H9 (cell line): ENCODE measurements at regions not wholly inside any gene's neighbourhood (a gene's known extent, or its start where the extent isn't known, plus 50 kb on each side); places are given as distances from the start of the nearest gene placed in this dataset.
A peak's percentile ranks its signal among the peaks of the same experiment; 100 is the strongest.

Experiments
- DNase-seq: peaks from one replicate; pipeline ENCODE4 v3.0.0-alpha.2; 2017
- H2AFZ ChIP-seq: one replicate; pipeline ENCODE4 v1.6.1; 2013; ENCODE audit warnings: mild to moderate bottlenecking, low read length, control low read depth, moderate library complexity
- H2AK5ac ChIP-seq: 2 replicates; pipeline ENCODE4 v1.6.1; 2013; ENCODE audit warnings: low read length, control low read depth, mixed read lengths; ENCODE audit not compliant: insufficient read length
- H2BK120ac ChIP-seq: one replicate; pipeline ENCODE4 v1.6.1; 2013; ENCODE audit warnings: low read depth, mild to moderate bottlenecking, low read length, control low read depth, inconsistent platforms; ENCODE audit not compliant: poor library complexity, severe bottlenecking
- H2BK12ac ChIP-seq: 2 replicates; pipeline ENCODE4 v1.6.1; 2013; ENCODE audit warnings: low read length, control low read depth, mixed read lengths, low read depth; ENCODE audit not compliant: insufficient read length
- H2BK15ac ChIP-seq: 2 replicates; pipeline ENCODE4 v1.6.1; 2013; ENCODE audit warnings: low read depth, low read length, control low read depth
- H2BK20ac ChIP-seq: one replicate; pipeline ENCODE4 v1.6.1; 2013; ENCODE audit warnings: low read depth, mild to moderate bottlenecking, low read length, control low read depth, inconsistent platforms; ENCODE audit not compliant: poor library complexity, severe bottlenecking
- H2BK5ac ChIP-seq: 2 replicates; pipeline ENCODE4 v1.6.1; 2013; ENCODE audit warnings: low read length, control low read depth, mixed read lengths; ENCODE audit not compliant: insufficient read length
- H3K14ac ChIP-seq: 2 replicates; pipeline ENCODE4 v1.6.1; 2013; ENCODE audit warnings: low read length, control low read depth; ENCODE audit not compliant: insufficient read depth
- H3K18ac ChIP-seq: 2 replicates; pipeline ENCODE4 v1.6.1; 2013; ENCODE audit warnings: low read depth, mild to moderate bottlenecking, mixed read lengths, low read length, control low read depth; ENCODE audit not compliant: insufficient read length
- H3K23ac ChIP-seq: 2 replicates; pipeline ENCODE4 v1.6.1; 2013; ENCODE audit warnings: low read length, control low read depth, mixed read lengths, low read depth; ENCODE audit not compliant: insufficient read length
- H3K23me2 ChIP-seq: 2 replicates; pipeline ENCODE4 v1.6.1; 2013; ENCODE audit warnings: low read depth, mild to moderate bottlenecking, mixed read lengths, low read length, control low read depth; ENCODE audit not compliant: insufficient read length, poor library complexity, severe bottlenecking
- H3K27ac ChIP-seq: 2 replicates; pipeline ENCODE4 v1.5.1; 2013; ENCODE audit warnings: low read length, control low read depth, mixed read lengths, low read depth; ENCODE audit not compliant: insufficient read length
- H3K27me3 ChIP-seq: 2 replicates; pipeline ENCODE4 v1.6.1; 2013; ENCODE audit warnings: low read length, control low read depth, inconsistent platforms; ENCODE audit not compliant: insufficient read depth
- H3K4ac ChIP-seq: 2 replicates; pipeline ENCODE4 v1.6.1; 2013; ENCODE audit warnings: low read depth, mild to moderate bottlenecking, control low read depth, inconsistent platforms, low read length, moderate library complexity
- H3K4me1 ChIP-seq: 2 replicates; pipeline ENCODE4 v1.6.1; 2013; ENCODE audit warnings: low read length, control low read depth, inconsistent platforms; ENCODE audit not compliant: insufficient read depth
- H3K4me2 ChIP-seq: 2 replicates; pipeline ENCODE4 v1.6.1; 2013; ENCODE audit warnings: low read length, control low read depth, mixed read lengths; ENCODE audit not compliant: insufficient read length, insufficient read depth
- H3K56ac ChIP-seq: 2 replicates; pipeline ENCODE4 v1.6.1; 2013; ENCODE audit warnings: low read depth, mild to moderate bottlenecking, mixed read lengths, low read length, control low read depth; ENCODE audit not compliant: insufficient read length
- H3K79me1 ChIP-seq: 2 replicates; pipeline ENCODE4 v1.6.1; 2013; ENCODE audit warnings: low read depth, mild to moderate bottlenecking, moderate library complexity, low read length, control low read depth, inconsistent platforms; ENCODE audit not compliant: insufficient read depth, poor library complexity, severe bottlenecking
- H3K79me2 ChIP-seq: 2 replicates; pipeline ENCODE4 v1.6.1; 2013; ENCODE audit warnings: low read length, control low read depth, inconsistent platforms; ENCODE audit not compliant: insufficient read depth
- H3K9ac ChIP-seq: 2 replicates; pipeline ENCODE4 v1.6.1; 2013; ENCODE audit warnings: low read length, control low read depth, mixed read lengths; ENCODE audit not compliant: insufficient read length; ENCODE audit errors: extremely low read depth
- H3K9me3 ChIP-seq: one replicate; pipeline ENCODE4 v1.6.1; 2013; ENCODE audit warnings: low read depth, low read length, inconsistent platforms; ENCODE audit not compliant: control insufficient read depth
- H3T11ph ChIP-seq: one replicate; pipeline ENCODE4 v1.6.1; 2013; ENCODE audit warnings: mild to moderate bottlenecking, low read length, control low read depth, inconsistent platforms
- H4K20me1 ChIP-seq: one replicate; pipeline ENCODE4 v1.6.1; 2013; ENCODE audit not compliant: control insufficient read depth, insufficient read length, insufficient read depth
- H4K5ac ChIP-seq: 2 replicates; pipeline ENCODE4 v1.6.1; 2013; ENCODE audit warnings: low read depth, mild to moderate bottlenecking, mixed read lengths, low read length, control low read depth; ENCODE audit not compliant: insufficient read length
- H4K8ac ChIP-seq: replicated peaks from 2 replicates; pipeline ENCODE4 v1.6.1; 2013; ENCODE audit warnings: low read length, control low read depth, mixed read lengths, low read depth; ENCODE audit not compliant: insufficient read length
- H4K91ac ChIP-seq: 2 replicates; pipeline ENCODE4 v1.6.1; 2013; ENCODE audit warnings: low read depth, mild to moderate bottlenecking, moderate library complexity, mixed read lengths, low read length, control low read depth; ENCODE audit not compliant: insufficient read length
- H3K27ac Mint-ChIP-seq, 3 experiments: 2 replicates in 2 of 3; 3 replicates in 1 of 3; pipeline ENCODE4 v1.8.0; 2020 to 2021; ENCODE audit warnings: mixed read lengths in 3 of 3, mild to moderate bottlenecking in 1 of 3, moderate library complexity in 1 of 3
- H3K27me3 Mint-ChIP-seq: 2 replicates; pipeline ENCODE4 v1.8.0; 2021; ENCODE audit warnings: low read depth, mild to moderate bottlenecking, moderate library complexity, mixed read lengths
- H3K36me3 Mint-ChIP-seq, 3 experiments: 2 replicates in 2 of 3; 3 replicates in 1 of 3; pipeline ENCODE4 v1.8.0; 2020 to 2021; ENCODE audit warnings: low read depth in 3 of 3, mixed read lengths in 3 of 3; ENCODE audit not compliant: insufficient read depth in 1 of 3
- H3K4me1 Mint-ChIP-seq, 2 experiments: 2 replicates each; pipeline ENCODE4 v1.8.0; 2020; ENCODE audit warnings: mixed read lengths in 2 of 2
- H3K4me3 Mint-ChIP-seq, 2 experiments: 2 replicates in 1 of 2; 3 replicates in 1 of 2; pipeline ENCODE4 v1.8.0; 2020 to 2021; ENCODE audit warnings: mild to moderate bottlenecking in 2 of 2, mixed read lengths in 2 of 2, moderate library complexity in 1 of 2
- H3K9me3 Mint-ChIP-seq, 2 experiments: 2 replicates in 1 of 2; 3 replicates in 1 of 2; pipeline ENCODE4 v1.8.0; 2020; ENCODE audit warnings: mild to moderate bottlenecking in 2 of 2, mixed read lengths in 2 of 2, moderate library complexity in 1 of 2
- CTCF ChIP-seq: fragments of 200-600 bp; sonication (generic); conservative IDR thresholded peaks from 3 replicates; pipeline ENCODE4 v1.8.0; 2021; ENCODE audit warnings: antibody characterized with exemption, mild to moderate bottlenecking
- WGBS: extraction: QIAGEN DNeasy Blood & Tissue Kit; methylation state at CpG from one replicate; pipeline ENCODE4 v1.1.7; 2013; ENCODE audit warnings: missing lambda C conversion rate, low lambda C conversion rate, mixed read lengths; ENCODE audit not compliant: insufficient read length; ENCODE audit errors: extremely low coverage; 5-methylcytosine and 5-hydroxymethylcytosine counted together

GRCh38 chr4:159607809-159608208, 504.9 kb downstream of the RAPGEF2 start:
- no peaks in the 10 kb centered on the region for H3K27me3 ChIP-seq
- no peak overlapping the region for H2BK5ac ChIP-seq
- no peak for DNase-seq
- Mint-ChIP-seq H3K27me3 (no peaks in the 10 kb centered on the region), H3K4me1 (peaks cover 9 to 11% of the 10 kb centered on the region in 2 experiments), H3K27ac (peak overlapping the region in 2 of 3 experiments; percentile 80 to 85; a peak in 2 of 7 replicates), H3K9me3 (peaks cover 30 to 37% of the 10 kb centered on the region in 2 experiments), H3K36me3 (peaks cover 20 to 35% (median 30%) of the 10 kb centered on the region in 3 experiments), H3K4me3 (peak overlapping the region in 1 of 2 experiments; percentile 12; a peak in 1 of 5 replicates)
- no CpG with 5 or more reads among the region's 1 CpG for WGBS
- H2BK12ac ChIP-seq = no peak overlapping the region
- no peak for TF ChIP-seq CTCF
- no peak overlapping the region for H3K18ac ChIP-seq
- H3K23me2 ChIP-seq = no peaks in the 10 kb centered on the region
- no peak overlapping the region for H3K4me2 ChIP-seq
- no peak overlapping the region for H3K14ac ChIP-seq
- H2AFZ ChIP-seq = no peak overlapping the region
- no peak overlapping the region for H2BK120ac ChIP-seq
- no peaks in the 10 kb centered on the region for H4K20me1 ChIP-seq
- H3K9me3 ChIP-seq = peaks cover 10% of the 10 kb centered on the region
- H4K8ac ChIP-seq = no peak overlapping the region
- H2BK20ac ChIP-seq = no peak overlapping the region
- H3K4ac ChIP-seq = no peak overlapping the region
- H3K4me1 ChIP-seq = no peaks in the 10 kb centered on the region; the same call in 1 of the 2 replicates
- no peak overlapping the region for H3T11ph ChIP-seq
- H2BK15ac ChIP-seq = no peak overlapping the region
- H3K56ac ChIP-seq = no peak overlapping the region
- H3K79me1 ChIP-seq = no peaks in the 10 kb centered on the region
- no peak overlapping the region for H4K91ac ChIP-seq
- H3K27ac ChIP-seq = no peak overlapping the region
- H4K5ac ChIP-seq = no peak overlapping the region
- H3K79me2 ChIP-seq = no peaks in the 10 kb centered on the region
- H3K23ac ChIP-seq = no peak overlapping the region
- H3K9ac ChIP-seq = no peak overlapping the region
- no peak overlapping the region for H2AK5ac ChIP-seq
